GM19455 (cell line): ENCODE measurements at regions not wholly inside any gene's neighbourhood (a gene's known extent, or its start where the extent isn't known, plus 50 kb on each side); places are given as distances from the start of the nearest gene placed in this dataset.
"Not testable (repeated sequence)": the region's sequence is repeated elsewhere in the genome, so short reads cannot be mapped to it uniquely, and the experiment has no call there.

ENCODE experiments used
- ATAC-seq: cut with Tn5 transposase; IDR thresholded peaks from one replicate; pipeline ENCODE4 v1.9.1; 2021; ENCODE audit not compliant: unreplicated experiment

DNA sequence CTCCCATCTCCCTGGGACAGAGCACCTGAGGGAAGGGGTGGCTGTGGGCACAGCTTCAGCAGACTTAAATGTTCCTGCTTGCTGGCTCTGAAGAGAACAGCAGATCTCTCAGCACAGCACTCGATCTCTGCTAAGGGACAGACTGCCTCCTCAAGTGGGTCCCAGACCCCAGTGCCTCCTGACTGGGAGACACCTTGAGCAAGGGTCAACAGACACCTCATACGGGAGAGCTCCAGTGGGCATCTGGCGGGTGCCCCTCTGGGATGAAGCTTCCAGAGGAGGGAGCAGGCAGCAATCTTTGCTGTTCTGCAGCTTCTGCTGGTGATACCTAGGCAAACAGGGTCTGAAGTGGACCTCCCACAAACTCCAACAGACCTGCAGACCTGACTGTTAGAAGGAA is 436.7 kb upstream of the CHRM2 start:
- ATAC-seq: not testable (repeated sequence)

DNA sequence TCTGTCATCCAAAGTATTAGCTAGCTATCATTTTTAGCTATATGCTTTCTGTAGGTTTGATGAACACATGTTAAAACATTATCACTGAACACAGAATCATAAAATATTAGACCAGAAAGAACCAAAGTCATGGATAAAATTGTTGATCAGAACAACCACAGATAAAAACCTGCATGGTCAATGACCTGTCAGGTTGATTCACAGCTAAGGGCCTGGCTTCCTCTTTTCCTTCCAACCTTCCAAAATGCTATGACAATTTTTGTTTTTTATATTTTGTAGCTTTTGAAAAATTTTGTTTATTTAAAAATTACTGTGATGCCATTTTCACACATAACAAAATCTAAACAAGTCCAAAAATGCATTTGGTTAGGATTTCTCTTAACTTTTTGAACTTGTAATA is 444.4 kb upstream of the CHRM2 start:
- ATAC-seq: no peak

DNA sequence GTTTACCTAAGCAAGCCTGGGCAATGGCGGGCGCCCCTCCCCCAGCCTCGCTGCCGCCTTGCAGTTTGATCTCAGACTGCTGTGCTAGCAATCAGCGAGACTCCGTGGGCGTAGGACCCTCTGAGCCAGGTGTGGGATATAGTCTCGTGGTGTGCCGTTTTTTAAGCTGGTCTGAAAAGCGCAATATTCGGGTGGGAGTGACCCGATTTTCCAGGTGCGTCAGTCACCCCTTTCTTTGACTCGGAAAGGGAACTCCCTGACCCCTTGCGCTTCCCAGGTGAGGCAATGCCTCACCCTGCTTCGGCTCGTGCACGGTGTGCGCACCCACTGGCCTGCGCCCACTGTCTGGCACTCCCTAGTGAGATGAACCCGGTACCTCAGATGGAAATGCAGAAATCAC is 442.6 kb upstream of the MTPN start:
- ATAC-seq: not testable (repeated sequence)

DNA sequence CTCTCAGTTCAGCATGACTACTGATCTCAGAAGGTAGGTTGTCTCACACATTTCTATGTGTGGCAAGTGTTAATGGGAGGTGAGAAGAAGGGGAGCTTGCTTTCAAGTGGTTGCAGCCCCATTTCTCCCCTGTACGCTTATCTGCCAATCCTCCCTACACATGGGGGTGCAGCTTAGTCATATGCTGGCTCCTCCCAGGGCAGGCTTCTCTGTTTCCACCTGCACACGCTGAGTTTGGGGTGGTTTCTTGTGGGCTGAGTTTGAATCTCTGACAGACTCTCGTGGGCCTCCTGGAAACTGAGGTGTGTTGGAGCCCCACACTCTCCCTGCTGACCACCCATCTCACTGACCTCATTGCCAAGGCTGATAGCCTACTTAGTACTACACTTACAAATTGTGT is 435.8 kb upstream of the MTPN start:
- ATAC-seq: no peak

DNA sequence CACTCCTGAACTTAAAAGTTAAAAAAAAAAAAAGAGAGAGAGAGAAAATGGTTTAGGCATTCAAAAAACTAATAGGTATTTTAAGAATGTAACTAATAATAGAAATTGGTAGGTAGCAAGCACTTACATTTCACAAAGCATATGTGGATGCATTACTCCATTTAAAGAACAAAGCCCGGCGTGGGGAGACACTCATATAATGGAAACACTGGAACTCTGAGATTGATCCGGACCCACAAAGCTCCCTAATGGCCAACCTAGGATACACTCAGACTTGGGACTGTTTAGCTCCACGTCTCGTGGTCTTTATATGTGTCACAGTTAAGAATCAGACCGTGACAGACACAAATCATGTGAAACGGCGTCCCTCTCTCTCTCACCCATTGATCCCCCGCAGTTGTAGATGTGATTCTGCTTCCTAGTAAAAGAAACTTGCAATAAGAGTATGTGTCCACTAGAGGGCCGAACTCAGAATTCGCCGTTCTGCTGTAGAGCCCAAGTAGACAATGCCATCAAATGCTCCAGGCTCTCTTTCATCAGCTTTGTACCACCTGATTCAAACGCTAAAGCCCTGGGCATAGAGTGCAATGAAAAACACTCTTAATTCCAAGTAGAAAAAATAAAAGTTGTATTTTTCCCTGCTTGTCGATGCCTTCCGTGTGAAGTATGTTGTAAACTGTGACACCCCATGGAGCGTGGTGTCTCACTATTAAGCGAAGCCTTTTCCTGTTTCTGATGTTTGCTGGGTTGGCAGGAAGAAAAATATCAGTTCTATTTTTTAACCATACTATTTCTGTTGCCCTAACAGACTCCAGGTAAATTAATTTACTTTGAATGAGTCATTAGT is 429.0 kb upstream of the MTPN start:
- peak; percentile 97 for ATAC-seq

DNA sequence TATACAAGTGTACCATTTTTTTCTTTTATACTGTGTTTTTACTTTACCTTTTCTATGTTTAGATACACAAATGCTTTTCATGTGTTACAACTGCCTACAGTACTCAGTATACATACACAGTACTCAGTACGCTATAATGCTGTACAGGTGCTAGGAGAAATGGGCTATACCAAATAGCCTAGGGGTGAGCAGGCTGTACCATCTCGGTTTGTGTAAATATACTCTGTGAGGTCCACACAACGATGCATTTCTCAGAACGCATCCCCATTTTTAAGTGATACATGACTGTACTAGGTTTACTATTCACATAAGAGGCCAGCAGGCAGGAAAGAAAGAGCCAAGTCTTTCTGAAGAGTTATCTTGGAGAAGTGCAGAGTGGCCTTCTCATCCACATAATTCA is 426.4 kb upstream of the MTPN start:
- no peak for ATAC-seq

DNA sequence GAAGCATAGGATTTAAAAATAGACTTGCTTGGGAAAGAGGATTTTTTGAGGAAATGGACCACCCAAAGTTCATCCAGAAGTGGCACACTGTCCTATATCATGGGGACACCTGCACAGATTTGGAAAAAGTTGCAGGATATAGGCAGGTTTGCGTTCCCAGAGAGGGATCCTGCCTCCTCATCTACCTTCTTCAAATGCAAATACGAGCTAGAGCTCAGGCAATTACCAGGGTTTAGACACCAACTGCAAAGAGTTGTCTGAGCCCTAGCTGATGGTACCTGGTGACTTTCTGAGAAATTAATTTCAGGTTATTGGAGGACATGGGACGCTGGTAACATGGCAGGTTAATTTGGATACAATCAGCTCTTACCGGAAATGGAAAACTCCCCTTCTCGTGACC is 423.7 kb upstream of the MTPN start:
- no peak for ATAC-seq

DNA sequence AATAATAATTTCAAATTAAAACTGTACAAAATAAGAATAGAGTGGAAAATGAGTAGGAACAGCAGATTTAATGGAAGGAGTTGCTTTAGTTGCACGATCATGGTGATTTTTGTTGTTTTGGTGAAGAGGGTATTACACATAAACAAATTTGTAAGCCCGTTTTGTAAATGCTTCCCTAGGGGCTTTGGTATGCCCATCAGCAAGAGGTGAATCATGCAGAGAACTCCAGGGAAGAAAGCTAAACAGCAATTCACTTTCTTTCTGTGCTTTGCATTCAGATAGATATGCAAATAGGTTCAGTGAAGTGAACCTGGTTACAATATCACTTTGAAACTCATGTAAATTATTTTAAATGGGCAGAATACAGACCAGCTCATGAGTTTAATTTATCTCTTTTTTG is 422.2 kb upstream of the MTPN start:
- ATAC-seq: no peak

DNA sequence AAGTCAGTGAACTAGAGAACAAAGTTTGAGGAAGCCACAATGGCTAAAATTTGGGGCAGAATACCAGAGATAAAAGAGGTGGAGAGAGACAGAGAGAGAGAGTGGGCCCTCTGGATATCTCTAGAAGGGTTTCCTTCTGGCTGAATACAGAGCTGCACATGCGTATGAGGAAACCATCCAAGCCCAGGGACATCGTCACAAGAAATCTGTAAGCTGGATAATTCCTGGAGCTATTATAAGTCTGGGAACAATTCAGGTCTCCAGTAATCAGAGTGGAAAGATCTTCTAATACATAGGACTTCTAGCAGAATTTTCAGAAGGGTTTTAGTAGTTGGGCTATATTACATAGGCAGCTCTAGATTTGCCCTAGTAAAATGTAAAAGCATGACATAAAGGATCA is 415.7 kb upstream of the MTPN start:
- no peak for ATAC-seq

DNA sequence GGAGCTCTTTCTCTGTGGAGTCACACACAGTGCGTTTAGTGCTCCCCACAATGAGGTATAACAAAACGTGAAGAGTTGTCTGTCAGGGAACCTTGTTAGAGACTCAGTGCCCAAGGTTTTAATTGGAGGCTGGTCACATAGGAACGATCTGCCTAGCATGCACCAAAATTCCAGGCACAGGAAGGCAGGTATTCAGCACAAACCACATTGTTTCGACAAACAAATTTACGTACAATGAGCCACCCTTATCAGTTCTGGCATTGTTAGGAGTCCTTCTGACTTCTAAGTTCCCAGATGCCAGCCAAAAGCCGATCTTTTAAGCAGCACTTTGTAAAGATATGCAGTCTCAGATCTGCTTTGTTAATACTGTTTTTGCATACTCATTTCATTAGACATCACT is 414.2 kb upstream of the MTPN start:
- ATAC-seq: no peak

DNA sequence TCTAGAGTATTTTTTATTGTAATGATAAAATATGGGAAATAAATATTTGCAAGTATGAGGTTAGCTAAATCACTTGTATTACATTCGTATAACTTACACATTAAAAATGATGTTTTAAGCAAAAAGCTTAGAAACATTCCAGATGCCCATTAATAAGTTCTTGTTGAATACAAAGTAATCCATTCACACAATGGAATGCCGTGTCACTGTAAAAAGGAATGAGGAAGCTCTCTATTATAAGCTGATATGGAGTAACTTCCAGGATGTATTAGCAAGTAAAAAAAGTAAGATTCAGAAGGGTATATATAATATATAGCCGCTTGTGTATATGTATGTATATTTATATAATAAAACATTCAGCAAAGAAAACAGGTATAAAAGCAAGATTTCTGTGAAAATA is 412.8 kb upstream of the MTPN start:
- no peak for ATAC-seq

DNA sequence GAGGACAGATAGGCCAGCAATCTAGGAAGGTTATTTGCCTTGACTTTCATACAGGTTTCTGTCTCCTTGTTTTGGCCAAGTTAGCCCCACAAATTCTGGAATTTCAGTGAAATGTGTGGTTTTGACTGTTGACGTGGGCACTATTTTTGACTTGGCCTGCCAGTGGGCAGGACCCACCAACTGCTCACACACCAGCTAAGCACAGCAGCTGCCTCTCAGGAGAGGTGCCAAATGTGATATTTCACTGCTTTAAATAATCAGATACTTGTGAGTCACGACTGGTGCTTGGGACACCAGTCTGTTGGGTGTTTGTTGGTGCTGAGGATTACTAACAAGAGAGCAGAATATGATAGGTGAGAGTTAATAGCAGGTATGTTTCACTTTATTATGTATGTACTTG is 409.7 kb upstream of the MTPN start:
- ATAC-seq: no peak

DNA sequence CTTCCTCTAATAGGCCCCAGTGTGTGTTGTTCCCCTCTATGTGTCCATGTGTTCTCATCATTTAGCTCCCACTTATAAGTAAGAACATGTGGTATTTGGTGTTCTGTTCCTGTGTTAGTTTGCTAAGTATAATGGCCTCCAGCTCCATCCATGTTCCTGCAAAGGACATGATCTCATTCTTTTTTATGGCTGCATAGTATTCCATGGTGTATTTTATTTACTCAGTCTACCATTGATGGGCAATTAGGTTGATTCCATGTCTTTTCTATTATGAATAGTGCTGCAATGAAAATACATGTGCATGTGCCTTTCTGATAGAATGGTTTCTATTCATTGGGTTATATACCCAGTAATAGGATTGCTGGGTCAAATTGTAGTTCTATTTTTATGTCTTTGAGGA is 394.2 kb upstream of the MTPN start:
- ATAC-seq: not testable (repeated sequence)

DNA sequence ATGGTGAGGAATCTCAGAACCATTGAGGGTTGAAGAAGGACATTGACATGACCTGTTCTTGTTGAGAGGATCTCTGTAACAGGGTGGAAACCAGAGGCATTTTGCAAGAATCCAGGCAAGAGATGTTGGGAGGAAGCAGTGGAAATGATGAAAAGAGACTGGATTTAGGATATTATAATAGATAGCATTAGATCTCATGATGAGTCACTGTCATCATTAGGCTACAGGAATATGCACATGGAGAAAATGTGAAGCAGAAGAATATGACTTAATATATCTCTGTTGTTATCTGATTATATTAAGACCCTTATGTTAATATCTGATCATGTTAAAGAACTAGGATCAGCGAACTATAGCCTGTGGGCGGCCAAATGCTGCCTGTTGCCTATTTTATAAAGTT is 393.0 kb upstream of the MTPN start:
- no peak for ATAC-seq

DNA sequence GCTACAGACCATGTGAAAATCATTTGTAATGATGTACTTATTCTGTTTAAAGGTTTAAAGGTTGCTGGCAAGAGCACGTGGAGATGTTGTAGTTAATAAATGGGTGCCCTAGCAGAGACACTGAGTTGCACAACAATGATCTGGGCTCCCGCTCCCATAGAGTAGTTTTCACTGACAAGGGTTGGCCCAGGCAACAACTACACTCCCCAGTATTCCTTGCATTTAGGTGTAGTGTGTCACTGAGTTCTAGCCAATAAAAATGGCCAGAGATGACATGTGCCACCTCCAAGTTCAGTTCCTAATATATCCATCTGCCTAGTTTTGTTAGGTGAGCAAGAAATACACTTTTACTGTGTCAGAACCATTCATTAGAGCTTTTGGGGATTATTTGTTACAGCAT is 392.1 kb upstream of the MTPN start:
- no peak for ATAC-seq

DNA sequence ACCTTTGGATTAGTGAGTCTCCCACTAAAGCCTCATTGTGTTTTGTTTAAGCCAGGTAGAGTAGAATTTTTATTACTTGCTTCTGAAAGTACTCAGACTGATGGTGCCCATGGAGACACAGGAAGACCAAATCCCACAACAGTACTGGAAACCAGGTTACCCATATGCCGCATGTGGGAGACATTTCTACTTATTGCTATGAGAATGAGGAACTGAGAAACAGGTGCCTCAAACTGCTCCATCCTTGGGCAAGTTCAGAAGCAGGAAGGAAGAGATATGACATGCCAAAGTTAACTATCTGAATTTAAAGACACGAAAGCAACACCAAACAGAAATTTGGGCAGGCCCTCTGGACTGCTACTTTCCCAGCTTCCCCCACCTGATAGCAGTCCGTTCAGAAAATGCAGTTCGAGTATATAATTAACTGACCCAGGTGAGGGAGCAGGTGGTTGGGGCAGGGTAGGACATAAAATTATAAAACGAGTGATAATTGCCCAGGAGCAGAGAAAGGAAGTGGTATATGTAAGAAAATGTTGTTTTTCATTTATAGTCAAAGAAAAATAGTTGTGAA is 382.3 kb upstream of the MTPN start:
- ATAC-seq: peak; percentile 98

DNA sequence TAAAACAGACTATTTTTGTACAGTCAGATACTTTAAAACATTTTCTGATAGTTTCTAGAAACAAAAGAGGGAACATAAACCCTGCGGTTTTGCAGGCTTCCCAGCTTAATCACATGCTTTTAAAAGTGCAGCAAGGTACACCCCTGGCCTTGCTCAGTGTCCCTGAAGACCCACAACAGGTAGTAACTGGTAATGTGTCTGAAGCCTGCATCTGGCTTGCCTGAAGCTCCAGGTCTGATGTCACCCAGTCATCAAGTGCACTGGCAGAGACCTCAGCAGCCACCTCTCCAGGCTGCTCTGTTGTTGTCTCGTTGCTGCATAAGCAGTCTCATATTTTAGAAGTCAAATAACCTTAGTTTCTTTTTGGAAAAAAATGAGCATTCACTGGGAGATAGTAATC is 376.1 kb upstream of the MTPN start:
- no peak for ATAC-seq

DNA sequence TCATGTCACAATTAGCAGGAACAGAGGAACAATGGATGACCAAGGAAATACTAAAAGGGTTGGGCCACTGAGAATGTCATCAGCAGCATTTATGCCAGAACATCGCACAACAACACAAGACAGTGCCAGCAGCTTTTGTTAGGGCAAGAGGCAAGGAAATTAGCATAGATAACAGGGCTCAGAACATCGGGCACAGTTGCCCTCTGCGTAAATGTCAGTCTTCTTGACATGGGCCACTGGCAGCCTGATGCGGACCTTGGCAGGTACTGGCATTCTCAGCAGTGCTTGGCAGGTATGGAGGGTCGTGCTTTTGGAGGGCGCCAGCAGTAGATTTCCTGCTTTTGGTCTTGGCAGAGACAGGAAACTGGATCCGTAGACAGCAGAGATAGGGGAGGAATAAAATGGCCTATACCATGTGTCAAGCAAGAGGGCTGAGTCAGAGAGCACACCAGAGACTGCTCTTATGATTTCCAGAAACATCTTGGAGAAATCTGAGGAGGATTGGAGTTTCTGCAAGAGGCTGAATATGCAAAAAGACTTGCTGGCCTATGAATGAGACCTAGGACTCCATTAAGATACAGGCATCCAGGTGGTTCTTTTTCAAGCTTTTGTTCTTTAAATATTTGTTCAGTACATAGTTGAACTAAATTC is 371.5 kb upstream of the MTPN start:
- no peak for ATAC-seq

DNA sequence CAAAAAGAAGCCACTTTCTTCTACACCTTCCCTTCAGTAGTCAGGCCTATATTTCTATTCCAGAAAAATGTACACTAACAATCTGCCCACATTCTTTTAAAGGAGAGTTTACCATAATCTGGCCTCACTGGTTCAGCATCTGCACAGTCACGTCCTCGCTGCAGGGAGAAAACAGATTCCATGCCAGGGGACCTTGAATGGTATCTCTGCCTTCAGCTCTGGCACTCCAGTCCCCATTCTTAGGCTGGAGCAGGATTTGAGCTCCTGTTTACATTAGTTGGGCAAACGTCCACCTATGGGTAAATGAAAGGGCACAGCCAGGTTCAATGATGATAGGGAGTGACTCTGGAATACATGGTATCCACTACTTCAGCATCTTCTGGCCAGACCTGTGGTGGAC is 371.0 kb upstream of the MTPN start:
- no peak for ATAC-seq

DNA sequence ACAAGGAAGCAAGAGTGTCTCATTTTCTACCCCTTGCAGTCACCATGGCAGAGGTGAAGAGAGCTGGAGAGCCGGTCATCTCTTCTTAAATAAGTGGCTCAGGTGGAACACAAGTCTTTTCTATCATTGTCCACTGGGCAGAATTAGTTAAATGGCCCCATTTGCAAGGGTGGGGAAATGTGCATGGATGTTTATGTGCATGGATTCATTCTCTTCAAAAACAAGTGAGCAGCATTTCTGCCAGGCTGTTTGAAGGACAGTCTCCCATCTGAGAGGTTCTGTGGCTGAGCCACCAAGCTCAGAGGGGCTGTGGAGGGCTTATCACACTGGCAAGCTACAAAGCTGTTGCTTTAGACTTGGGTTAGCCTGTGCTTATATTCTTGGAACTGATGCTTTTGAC is 370.3 kb upstream of the MTPN start:
- no peak for ATAC-seq

DNA sequence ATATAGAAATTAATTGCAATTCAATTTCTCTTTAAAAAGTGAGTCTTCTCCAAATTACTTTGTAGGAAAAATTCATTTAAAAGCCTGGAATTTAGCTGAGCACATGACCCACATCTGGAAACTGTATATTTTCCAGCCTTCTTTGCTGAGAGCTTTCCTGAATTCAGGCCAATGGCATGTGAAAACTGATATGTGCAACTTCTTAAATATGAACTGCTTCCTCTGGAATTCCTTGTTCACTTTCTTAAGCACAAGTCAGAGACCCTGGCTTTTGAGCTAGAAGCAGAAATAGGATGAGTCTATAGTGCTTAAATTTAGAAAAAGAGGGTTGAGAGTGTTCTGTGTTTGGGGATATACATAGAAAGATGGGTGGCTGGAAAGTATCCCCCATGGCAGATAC is 365.1 kb upstream of the MTPN start:
- ATAC-seq: no peak

DNA sequence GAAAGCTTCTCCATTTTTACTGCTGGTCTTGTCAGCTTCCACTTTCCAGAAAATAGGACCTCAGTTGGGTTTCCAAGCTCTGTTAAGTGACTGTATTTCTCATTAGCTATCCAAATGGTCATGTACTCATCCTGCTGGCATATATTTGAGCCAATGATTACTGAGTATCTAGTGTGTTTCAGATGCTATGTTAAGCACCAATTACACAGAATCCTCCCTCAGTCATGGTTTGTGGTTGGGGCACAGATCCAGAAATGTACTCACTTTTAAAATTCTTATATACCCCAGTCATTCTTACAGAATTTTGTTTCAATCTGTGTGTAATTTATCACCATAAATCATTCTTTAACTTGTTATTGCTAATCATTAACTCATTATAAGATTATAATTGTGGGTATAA is 362.3 kb upstream of the MTPN start:
- no peak for ATAC-seq
